Ishikawa (cell line): ENCODE measurements at regions not wholly inside any gene's neighbourhood (a gene's known extent, or its start where the extent isn't known, plus 50 kb on each side); places are given as distances from the start of the nearest gene placed in this dataset.

ENCODE experiments used
- CEBPB ChIP-seq: IDR thresholded peaks from 2 replicates; pipeline ENCODE4 v1.6.1; 2012
- CREB1 ChIP-seq: IDR thresholded peaks from 2 replicates; pipeline ENCODE4 v1.6.1; 2012; ENCODE audit warnings: low read depth
- EGR1 ChIP-seq: IDR thresholded peaks from 2 replicates; pipeline ENCODE4 v1.6.1; 2012
- EP300 ChIP-seq: IDR thresholded peaks from 2 replicates; pipeline ENCODE4 v1.6.1; 2012; ENCODE audit warnings: borderline replicate concordance
- FOXM1 ChIP-seq: IDR thresholded peaks from 2 replicates; pipeline ENCODE4 v1.6.1; 2012; ENCODE audit warnings: low read depth, borderline replicate concordance
- MAX ChIP-seq: IDR thresholded peaks from 2 replicates; pipeline ENCODE4 v1.6.1; 2012
- NFIC ChIP-seq: IDR thresholded peaks from 2 replicates; pipeline ENCODE4 v1.6.1; 2012
- RAD21 ChIP-seq: IDR thresholded peaks from 2 replicates; pipeline ENCODE4 v1.6.1; 2012; ENCODE audit warnings: low read depth
- REST ChIP-seq: IDR thresholded peaks from 2 replicates; pipeline ENCODE4 v1.6.1; 2012; ENCODE audit warnings: low read depth, mild to moderate bottlenecking
- TAF1 ChIP-seq: IDR thresholded peaks from 2 replicates; pipeline ENCODE4 v1.6.1; 2012; ENCODE audit warnings: low read depth, mild to moderate bottlenecking
- TCF12 ChIP-seq: IDR thresholded peaks from 2 replicates; pipeline ENCODE4 v1.6.1; 2012; ENCODE audit warnings: low read depth
- TEAD4 ChIP-seq: IDR thresholded peaks from 2 replicates; pipeline ENCODE4 v1.6.1; 2012
- YY1 ChIP-seq: IDR thresholded peaks from 2 replicates; pipeline ENCODE4 v1.6.1; 2012; ENCODE audit warnings: low read depth
- ZBTB7A ChIP-seq: IDR thresholded peaks from 2 replicates; pipeline ENCODE4 v1.6.1; 2012; ENCODE audit warnings: low read depth
- TF ChIP-seq, protein P1 (sequence below): IDR thresholded peaks from 2 replicates; pipeline ENCODE4 v1.6.1; 2012

DNA sequence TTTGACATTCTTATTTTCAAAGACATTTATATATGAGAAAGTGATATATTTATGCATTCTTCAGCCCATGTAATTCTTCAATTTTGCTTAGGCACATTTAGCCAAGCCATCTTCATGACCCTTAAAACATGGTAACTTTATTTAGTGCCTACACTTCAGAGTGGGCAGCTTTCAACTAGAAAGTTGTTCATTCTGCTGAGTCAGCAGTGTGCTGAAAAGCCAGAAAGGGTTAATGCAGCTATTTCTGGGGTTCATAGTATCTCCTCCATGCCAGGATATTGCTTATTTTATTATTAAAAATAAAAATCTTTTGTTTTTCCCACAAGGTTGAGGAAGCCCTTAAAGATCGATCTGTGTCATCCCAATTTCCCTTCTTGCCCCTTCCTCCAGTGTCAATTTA lies 79.2 kb downstream of the EDN1 start:
- TF ChIP-seq REST (no peak), MAX (no peak), TEAD4 (no peak), TAF1 (no peak), EGR1 (no peak), RAD21 (no peak), NFIC (no peak), CREB1 (no peak)

DNA sequence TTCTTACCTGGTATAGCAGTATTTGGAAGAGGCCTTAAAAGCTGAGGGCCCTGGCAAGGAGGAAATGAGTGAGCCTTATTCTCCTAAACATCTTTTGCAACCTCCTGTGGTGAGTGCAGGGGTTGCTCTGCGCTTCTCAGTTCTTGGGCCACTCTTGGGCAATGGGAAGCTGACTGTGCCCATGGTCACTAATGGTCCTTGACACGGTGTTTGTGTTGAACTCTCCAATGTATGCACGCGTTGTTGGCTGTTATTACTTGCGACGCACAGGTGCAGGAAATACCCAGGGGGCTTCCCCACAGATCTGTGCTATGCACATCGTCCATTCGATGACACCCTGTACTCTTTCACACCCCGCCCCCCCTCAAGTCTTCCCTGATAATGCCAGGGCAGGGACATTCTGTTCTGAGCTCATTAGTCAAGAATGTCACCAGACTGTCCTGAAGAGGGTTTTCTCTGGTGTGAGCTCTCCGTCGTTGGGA lies 79.7 kb downstream of the EDN1 start:
- TF ChIP-seq YY1 (no peak), MAX (no peak), NFIC (no peak), REST (no peak), EP300 (no peak), FOXM1 (no peak), RAD21 (no peak), CREB1 (no peak), CEBPB (no peak), TEAD4 (no peak), EGR1 (no peak), ZBTB7A (no peak), TAF1 (no peak), TCF12 (no peak)
- TF ChIP-seq, protein P1, sequence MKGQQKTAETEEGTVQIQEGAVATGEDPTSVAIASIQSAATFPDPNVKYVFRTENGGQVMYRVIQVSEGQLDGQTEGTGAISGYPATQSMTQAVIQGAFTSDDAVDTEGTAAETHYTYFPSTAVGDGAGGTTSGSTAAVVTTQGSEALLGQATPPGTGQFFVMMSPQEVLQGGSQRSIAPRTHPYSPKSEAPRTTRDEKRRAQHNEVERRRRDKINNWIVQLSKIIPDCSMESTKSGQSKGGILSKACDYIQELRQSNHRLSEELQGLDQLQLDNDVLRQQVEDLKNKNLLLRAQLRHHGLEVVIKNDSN: no peak

DNA sequence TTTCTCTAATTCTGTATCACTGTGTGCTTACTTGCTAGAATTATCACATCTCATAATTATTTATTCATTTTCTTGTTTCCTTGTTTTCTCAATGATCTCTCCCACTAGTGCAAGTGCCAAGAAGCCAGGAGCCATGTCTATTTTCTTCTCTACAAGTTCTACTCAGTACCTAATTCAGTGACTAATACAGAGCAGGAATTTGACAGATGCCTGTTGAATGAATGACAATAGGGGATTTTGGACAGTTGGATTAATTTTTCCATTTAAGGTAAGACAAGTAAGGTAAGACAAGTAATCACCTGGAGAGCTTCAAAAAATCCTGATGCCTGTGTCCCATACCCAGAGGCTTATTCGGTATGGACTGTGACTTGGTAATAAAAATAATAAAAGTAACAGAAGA lies 81.0 kb downstream of the EDN1 start:
- TF ChIP-seq NFIC (no peak), YY1 (no peak), MAX (no peak), TCF12 (no peak), EP300 (no peak), FOXM1 (no peak), TAF1 (no peak), EGR1 (no peak), REST (no peak), CREB1 (no peak), RAD21 (no peak), TEAD4 (no peak), CEBPB (no peak), ZBTB7A (no peak)
- TF ChIP-seq, protein P1: no peak

GRCh38 chr6:12371641-12372146 lies 81.5 kb downstream of the EDN1 start:
- TF ChIP-seq, protein P1: no peak
- no peak for TF ChIP-seq EGR1
- TF ChIP-seq EP300: no peak
- no peak for TF ChIP-seq REST
- no peak for TF ChIP-seq RAD21
- TF ChIP-seq TAF1: no peak
- TF ChIP-seq MAX: no peak
- TF ChIP-seq TEAD4: no peak
- no peak for TF ChIP-seq CREB1
- TF ChIP-seq FOXM1: no peak
- TF ChIP-seq TCF12: no peak
- TF ChIP-seq ZBTB7A: no peak
- TF ChIP-seq NFIC: no peak
- no peak for TF ChIP-seq CEBPB
- TF ChIP-seq YY1: no peak
